Stimulated activated CD4-positive, alpha-beta T cell treated with anti-CD3 and anti-CD28 coated beads, Interleukin-1b, Interleukin-23, amount 100 ng/mL, for 24 hours (primary cell): ENCODE measurements at regions not wholly inside any gene's neighbourhood (a gene's known extent, or its start where the extent isn't known, plus 50 kb on each side); places are given as distances from the start of the nearest gene placed in this dataset.
"Not testable (repeated sequence)": the region's sequence is repeated elsewhere in the genome, so short reads cannot be mapped to it uniquely, and the experiment has no call there.

Experiments
- DNase-seq, 4 experiments: peaks; one replicate each; pipeline ENCODE4 v3.0.0-alpha.2; 2020; ENCODE audit warnings: low read depth in 4 of 4, low spot score in 1 of 4

GRCh38 chr14:83850092-83850491 lies 1679.9 kb upstream of the FLRT2 start:
- no peak for DNase-seq

- DNase-seq: no peak
Observed at GRCh38 chr14:83856334-83856733, 1673.6 kb upstream of the FLRT2 start.

DNA sequence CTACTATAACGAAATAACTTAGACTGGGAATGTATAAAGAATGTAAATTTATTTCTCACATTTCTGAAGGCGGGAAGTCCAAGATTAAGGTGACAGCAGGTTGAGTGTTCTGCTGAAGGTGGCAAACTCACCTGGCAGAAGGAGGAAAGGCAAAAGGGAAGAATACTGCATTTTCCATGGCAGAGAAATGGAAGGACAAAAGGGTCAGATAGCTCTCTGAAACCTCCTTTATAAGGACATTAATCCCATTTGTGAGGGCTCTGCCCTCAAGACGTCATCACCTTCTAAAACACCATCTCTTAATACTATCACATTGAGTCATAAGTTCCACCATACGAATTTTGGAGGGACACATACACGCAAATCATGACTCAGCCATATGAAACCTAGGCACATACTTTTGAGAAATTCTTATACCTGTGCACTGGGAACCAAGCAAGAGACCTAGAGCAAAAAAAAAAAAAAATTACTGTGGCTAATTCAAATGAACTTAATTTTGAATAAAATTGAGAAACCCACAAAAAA lies 1669.3 kb upstream of the FLRT2 start:
- DNase-seq: no peak

DNA sequence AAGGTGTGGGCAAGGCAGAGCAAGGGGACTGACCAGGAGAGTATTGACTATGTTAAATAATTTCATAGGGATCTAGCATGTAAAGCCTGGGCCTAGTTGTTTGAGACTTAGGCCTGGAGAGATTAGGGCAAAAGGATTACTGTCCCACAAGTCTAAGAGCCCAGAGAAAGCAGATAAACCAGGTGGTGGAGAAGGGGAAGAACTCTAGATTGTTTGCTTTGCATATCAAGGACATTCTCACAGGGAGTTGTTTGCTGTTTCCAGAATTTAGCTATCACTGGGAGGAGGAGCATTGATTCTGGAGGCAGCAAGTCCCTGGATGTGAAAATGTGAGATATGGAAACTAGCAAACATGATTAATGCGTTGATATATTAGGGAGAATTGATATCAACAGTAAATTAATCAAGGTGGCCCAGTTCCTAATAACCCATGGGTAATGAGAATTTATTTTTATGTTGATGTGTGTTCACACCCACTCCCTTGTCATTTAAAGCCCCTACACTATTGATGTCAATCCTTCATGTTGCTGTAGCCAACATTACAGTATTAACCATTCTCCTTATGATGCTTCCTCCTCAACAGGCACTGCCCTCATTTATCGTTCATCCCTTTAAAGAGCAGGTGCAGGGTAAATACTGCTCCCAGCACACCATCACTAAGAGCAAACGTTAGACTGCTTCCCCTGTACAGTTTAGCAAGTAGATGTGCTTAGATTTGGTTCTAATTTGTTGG lies 1666.7 kb upstream of the FLRT2 start:
- DNase-seq: no peak

GRCh38 chr14:83864106-83864505 lies 1665.8 kb upstream of the FLRT2 start:
- no peak for DNase-seq

DNA sequence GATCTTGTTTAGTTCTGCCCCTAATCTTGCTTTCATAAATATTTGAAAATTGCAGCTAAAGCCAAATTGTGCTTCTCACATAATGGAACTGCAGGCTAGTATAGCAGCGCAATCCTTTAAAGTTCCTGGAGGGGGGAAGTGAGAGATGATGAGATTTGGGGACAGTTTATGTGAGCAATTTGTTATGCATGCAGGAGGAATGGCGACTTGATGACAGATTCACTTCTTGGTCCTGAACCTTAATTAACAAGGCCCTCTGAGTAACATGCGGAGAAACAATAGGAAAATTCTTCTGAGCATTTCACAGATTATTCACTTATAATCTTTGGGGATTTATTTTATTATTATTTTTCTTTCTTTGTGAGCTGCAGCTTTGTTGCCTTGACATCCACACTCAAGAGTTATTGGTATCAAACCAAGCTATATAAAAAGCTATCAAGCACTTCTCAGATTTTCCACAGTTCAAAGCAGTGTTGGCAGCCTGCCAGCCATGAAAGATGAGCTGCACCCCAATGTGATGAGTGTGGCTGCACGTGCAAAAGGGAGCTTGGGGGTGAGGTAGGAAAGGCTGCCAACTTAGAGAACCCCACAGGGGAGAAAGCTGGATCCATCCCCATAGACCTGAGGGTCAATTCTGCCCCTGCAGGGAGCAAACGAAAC lies 1662.2 kb upstream of the FLRT2 start:
- DNase-seq: no peak

DNA sequence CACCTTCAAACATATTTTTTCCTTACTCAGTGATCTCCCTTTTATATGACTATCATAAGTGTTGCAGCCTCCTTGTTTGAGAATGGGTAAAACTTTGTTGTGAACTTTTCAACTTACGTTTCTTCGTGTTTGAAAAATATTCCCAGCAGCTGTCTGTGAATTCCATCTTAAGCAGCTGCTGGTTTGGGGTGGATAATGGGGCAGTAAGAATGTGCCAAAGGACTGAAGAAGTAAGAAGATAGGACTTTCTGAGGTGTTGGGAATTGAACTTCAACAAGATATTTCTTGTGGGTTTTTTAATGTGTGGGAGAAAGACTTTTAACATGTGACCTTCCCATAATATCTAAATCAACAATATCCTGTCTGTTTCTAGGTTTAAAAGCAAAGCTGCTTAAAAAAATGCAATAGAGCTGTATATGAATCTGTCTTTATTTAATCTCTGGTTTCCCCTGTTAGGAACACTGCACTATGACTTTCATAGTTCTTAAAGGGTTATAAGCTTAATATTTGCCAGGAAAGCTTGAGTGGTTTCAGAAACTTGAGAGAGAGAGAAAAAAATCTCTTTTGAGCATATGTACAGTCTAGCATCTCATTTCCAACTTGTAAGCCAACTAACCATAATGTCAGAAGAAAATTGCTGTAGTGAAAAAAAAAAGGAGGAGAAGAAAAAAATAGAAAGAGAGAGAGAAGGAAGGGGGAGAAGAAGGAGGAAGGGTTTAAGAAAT lies 1659.2 kb upstream of the FLRT2 start:
- no peak for DNase-seq

- DNase-seq: no peak
Observed at GRCh38 chr14:83873669-83874068, 1656.3 kb upstream of the FLRT2 start.

- DNase-seq: no peak
Observed at GRCh38 chr14:83874662-83875061, 1655.3 kb upstream of the FLRT2 start.

DNA sequence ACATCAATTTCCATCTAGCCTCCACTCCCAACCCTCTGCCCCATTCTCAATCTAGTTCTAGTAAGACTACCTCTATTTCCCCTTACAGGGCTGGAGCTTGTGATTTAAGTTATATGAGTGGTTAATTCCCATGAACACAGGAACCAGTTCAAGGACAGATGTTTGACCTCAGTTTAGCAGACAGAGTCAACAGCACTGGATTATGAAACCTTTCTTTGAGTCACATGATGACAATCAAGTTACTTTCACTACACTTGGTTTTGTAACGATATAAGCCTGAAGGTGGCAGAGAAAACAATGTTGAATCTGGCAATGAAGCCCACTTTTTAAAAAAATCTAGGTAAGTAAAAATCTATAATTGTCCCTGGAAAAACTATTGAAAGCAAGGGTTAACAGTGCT lies 1646.2 kb upstream of the FLRT2 start:
- DNase-seq: no peak

- no peak for DNase-seq
Observed at GRCh38 chr14:83885837-83886293, 1644.1 kb upstream of the FLRT2 start.

GRCh38 chr14:83887866-83888265 lies 1642.1 kb upstream of the FLRT2 start:
- no peak for DNase-seq

GRCh38 chr14:83893447-83893846 lies 1636.5 kb upstream of the FLRT2 start:
- no peak for DNase-seq

DNA sequence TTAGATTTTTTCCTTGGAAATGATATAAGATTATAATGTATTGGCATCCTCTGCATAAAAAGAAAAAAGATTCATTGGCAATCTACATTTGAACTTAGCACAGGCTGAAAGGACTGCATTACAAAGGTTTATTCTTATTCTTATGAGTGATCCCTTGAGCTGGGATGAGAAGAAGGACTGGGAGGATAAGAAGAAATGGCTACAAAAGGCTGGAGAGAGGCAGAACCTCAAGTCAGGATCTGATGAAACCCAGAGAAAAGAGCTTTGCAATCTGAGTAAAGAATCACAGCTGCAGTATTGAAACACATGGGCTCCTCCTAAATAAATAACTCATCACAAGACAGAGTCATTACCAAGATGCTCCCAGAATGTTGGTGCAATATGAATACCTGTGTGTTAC lies 1635.4 kb upstream of the FLRT2 start:
- DNase-seq: no peak

DNA sequence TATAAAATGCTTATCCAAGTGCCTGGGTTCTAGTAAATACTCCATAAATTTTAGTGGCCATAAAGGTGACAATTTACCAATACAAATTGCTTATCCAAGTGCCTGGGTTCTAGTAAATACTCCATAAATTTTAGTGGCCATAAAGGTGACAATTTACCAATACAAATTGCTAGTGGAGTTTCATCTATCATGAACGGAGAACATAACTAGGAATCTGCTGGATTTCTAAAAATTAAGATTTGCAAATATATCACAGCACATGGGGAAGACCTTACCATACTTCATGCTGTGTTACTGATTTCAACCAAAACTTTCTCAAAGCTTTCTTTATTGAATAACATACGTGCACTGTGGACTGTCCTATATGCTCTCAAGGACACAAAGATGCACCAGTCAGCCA lies 1631.4 kb upstream of the FLRT2 start:
- not testable (repeated sequence) for DNase-seq

DNA sequence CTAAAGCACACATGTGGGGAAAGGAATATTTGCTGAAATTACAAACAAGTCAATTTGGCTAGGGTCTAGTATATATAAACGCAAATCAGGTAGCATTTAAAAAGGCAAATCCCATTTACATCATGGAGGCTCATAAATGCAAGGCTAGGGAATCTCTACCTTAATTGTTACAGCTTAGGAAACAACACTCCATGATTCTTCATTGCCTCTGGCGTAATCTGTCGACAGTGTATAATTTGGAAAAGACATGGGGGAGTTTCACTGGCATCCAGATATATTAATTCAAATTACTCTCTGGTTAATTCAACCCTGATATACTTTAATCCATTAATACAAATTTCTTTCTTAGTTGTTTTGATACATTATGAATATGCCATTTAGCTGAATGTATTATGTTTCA lies 1630.2 kb upstream of the FLRT2 start:
- DNase-seq: no peak

DNA sequence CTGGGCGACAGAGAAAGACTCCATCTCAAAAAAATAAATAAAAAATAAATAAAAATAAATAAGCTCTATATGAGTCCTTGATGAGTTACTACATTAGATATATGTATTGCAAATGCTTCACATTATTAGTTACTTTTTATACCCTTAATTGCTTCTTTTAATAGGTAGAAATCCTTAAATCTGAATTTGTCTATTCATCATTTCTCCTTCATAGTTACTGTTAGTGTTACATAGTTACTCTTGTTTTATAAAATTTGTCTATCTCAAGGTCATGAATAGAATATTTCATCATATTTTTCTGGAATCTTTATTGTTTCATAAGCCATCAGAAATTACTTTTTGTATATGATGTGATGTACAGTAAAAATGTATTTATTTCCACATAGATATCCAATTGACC lies 1624.8 kb upstream of the FLRT2 start:
- DNase-seq: no peak

DNA sequence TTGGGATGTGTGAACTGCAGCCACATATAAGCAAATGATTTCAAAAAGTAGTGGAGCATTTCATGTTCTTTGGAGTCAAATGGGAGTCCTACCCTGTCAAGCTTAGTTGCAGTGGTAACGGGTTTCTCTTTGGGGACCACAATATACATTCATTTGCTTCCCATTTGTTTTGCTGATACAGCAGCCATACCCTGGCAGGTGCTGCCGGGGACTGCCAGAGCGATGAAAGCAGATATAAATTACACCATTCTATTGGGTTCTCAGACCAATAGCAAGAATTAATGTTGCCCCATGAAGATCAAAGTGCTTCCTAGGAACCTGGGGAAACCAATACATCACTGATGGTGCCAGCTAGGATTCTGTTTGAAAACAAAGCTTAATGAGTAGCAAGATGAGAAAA lies 1621.5 kb upstream of the FLRT2 start:
- DNase-seq: no peak

GRCh38 chr14:83909507-83909906 lies 1620.4 kb upstream of the FLRT2 start:
- DNase-seq: no peak

GRCh38 chr14:83912032-83912642 lies 1617.8 kb upstream of the FLRT2 start:
- no peak for DNase-seq

- no peak for DNase-seq
Observed at GRCh38 chr14:83913476-83913875, 1616.5 kb upstream of the FLRT2 start.

- DNase-seq: no peak
Observed at GRCh38 chr14:83918546-83918945, 1611.4 kb upstream of the FLRT2 start.
